ENCODE measurements at regions not wholly inside any gene's neighbourhood (a gene's known extent, or its start where the extent isn't known, plus 50 kb on each side); places are given as distances from the start of the nearest gene placed in this dataset.

DNA sequence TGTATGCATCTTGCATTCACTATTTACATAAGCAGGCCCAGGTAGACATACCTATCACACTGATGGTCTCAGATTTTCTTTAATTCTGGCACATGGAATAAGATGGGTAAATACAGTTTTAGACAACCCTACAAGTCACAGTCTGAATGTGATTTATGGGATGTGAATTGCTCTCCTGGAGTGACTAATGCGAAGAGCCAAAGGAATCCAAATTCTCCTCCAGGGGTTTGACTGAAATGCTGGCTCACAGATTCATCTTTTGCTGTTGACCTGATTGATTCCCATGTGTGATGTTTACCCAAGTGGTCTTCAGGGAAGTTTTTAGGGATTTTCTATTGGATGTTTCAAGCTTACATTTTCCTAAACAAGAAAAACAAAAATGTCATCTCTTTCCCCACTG, 277.9 kb upstream of the MON1B start:
- no peak for DNase-seq

DNA sequence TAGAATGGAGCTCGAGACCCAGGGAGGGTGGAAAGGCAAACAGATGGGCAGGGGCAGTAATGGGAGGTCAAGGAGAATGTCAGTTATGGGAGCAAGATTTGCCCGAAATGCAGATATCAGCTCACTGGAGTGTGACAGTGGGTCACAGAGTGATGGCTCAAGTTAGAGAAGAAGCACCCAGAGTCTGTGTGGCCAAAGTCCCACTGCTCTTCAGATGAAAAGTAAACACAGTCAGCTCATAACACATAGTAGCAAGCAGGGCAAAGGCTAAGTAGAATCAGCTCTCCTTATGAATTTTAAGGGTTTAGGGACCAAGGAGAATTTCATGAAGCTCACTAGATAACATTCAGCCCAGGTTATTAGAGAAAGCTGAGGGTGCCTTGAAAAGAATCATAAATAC, 264.9 kb upstream of the MON1B start:
- no peak for DNase-seq

DNA sequence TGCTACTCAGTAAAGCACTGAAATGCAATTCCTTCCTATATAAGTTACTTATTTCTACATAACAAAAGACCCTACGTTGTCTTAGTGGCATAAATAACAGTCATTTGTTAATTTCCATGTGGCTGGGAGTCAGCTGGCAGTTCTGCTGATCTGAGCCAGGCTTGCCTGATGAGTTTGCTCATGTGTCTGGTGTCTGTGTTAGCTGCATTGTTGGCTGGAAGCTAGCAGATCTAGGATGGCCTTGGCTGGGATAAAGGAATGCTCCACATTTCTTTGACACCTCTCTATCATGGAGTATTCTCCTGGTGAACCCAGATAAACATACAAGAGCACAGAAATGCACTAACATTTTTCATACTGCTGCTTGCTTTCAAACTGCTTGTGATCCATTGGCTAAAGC, 264.4 kb upstream of the MON1B start:
- no peak for DNase-seq

DNA sequence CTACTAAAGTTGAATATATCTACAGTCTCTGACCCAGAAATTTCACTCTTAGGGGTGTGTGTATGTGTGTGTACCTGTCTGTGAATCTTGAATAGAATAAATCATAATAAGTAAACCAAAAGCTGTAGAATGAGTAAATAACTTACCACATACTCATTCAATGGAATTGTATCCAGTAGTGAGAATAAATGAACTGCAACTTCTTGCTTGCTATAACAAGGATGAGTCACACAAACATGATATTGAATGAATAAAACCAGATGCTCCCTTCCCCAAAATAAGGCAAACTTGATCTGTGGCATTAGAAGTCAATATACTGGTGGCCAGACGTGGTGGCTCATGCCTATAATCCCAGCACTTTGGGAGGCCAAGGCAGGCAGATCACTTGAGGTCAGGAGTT, 259.8 kb upstream of the MON1B start:
- no peak for DNase-seq

DNA sequence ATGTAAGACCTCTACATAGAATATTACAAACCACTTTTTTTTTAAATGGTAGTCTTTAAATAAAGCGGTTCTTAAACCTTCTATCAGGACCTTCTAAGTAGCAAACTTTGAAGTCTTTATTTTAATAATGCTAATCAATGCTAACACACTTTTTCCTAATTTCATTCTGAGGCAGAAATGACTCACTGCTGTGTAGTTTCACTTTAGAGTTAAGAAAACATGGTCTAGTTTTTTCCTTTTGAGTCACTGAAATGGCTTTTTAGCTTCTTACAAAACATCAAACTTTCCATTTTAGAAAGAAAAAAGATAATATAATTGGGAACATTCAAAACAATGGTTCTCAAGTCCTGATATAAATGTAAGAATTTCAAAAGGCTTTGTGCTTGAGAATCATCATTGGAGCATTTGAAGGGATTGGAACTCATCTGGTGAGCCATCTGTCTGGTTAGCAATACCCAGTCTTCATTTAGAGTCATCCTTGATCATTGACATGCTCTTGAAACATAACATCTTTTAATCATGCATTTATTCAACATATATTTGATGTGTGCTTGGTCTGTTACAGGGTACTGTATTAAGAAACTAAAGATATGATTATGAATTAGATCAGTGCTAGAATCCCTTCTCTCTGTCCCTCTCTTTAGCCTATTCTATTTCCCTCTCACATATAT, 258.3 kb upstream of the MON1B start:
- no peak for DNase-seq

DNA sequence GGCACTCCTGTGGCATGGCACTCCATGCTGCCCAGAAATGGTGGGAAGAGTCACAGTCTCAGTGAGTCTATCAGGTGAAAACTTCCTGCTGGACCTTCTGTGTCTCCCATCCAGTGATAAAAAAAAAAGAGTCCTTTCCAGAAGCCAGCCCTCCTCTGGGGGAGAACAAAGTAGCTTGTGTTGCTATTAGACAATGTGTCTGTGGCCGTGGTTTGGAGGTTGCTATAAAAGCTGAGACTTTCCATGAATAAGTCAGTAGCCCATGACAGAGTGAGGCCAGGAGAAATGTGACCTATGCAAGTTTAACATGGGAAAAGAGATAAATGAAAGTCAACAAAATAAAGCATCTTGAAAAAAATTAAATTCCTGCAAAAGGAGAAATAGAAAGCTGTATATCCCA, 250.7 kb upstream of the MON1B start:
- DNase-seq = no peak

DNA sequence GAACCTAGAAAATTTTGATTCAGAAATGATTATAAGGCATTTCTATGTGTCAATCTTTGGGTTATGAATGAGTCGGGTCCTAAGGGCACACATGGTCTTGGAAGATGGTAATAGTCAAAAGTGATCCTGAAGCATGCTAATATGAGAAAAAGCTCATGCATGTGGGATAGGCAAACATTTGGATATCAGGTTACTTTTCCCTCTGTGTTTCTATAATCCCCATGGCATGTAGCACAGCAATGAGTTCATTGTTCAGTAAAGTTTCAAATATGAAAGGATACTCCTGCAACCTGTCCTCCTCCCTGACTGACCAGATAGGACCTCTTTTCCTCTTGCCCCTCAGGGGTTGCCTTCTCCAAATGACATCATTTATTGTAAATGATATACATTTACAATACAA, 249.9 kb upstream of the MON1B start:
- DNase-seq = no peak

DNA sequence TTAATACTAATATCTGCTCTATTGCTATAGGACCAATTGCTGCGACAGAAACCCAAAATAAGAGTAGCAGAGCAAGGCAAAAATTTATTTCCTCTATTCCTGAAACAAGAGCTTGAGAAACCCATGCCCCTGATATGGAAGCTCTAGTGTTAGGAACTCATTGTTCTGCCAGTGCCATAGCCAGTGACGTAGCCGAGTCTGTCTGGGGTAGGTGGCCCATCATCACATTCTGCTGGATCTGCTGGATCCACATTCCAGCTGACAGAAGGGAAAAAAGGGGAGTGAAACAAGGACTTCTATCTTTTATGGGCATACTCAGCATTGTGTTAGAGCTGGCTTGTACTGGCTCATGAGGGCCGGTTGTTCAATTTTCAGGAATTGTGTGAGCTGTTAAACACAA, 248.9 kb upstream of the MON1B start:
- no peak for DNase-seq

DNA sequence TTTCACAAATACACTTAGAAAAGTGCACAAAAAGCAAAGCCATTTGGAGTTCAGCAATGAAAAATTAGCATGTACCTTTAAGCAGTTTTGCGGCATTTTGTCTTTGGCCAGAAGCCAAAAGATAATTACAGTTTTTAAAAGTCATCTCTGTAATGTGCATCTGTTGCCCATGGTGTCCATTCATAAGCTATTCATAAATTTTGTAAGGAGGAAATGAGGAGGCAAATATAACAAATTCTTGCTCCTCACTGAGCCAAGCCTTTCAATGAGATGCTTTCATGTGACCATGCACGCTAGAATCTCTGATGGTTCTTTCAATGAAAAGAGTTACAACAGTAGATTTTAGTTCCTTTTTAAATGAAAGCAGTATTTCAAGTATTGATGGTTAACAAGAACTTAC, 247.1 kb upstream of the MON1B start:
- DNase-seq = no peak

DNA sequence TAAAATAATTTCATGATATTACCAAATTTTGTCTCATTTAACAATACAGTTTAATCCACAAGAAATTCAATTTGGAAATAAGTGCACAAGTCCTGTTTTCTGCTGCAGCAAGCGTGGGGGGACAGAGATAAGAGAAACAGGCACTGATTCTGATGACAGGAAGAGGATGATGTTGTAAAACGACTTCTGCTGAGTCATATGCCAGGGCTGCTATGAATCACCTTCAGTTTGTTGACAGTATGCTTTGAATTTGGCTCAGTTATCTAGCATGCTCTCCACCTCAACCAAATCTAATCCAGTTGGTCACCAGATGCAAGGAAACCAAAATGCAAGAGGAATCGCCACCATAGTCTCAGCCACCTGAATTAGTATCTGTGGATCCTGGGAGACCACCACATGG, 244.1 kb upstream of the MON1B start:
- peak; percentile 59 for DNase-seq

DNA sequence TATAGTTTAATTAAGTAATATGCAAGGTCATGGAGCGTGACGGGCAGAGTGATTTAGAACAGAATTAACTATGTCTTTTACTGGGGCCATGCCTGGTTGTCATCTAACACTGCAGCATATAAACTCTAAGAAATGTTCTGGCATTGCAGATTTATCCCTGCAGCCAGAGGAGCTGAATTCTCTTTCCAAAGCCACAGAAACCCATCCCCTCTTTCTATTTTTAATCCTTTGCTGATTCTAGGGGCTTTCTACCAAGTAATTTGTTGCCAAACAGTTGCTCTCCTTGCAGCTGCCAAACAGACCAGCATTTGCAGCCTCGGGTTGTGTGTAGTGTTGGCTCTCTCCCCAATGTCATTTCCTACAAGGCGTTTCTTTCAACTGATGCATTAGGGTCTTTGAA, 243.2 kb upstream of the MON1B start:
- no peak for DNase-seq

DNA sequence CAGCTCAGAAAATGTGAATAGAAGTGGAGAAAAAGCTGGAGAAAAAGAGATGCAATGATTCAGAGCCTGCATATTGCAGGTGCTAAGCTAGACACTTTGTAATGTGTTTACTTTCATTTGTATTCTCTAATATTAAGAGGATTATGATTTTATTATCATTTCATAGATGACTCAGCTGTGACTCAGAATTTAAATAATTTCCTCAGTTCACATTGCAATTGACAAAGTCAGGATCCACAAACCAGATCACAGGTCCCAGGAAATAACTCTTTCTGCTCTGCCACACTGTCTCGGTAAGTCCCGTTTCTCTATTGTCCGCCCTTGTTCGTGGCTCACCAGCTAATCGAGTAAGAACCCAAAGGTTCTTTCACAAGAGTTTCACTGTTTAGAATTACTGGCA, 235.4 kb upstream of the MON1B start:
- DNase-seq = no peak

DNA sequence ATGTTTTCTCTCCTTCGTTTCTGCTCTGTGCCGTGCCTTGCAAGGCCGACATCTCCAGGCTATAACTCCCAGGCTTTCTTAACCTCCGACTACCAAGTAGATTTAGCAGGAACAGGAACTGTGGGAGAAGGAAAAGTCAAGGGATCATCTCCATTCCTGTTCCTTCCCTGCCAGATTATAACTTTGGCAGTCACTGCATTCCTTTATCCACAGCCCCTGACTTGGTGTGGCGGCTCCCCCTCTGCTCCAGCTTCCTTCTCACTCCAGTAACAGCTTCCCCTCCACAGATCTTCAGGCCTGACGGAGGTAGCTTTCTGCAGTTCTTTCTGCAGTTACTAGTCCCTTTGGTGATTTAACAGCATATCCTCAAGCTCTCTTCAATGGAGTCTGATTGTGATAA, 234.6 kb upstream of the MON1B start:
- no peak for DNase-seq

DNA sequence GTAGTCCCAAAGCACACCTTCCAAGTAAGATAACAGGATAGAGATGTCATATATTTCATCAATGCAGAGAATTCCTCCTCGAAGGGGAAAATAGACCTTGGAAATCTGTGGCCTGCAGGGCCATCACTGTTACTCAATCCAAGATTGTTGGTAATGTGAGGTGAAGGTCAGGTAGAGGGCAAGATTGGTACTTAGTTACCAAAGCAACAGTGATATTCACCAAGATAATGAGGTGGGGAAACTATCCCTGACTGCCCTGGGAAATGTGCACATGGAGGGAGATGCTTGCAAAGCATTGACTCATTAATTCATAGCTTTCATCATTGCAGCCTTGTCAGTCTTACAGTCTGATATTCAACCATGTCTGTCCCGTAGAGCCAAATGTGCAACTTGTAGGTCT, 234.1 kb upstream of the MON1B start:
- no peak for DNase-seq

DNA sequence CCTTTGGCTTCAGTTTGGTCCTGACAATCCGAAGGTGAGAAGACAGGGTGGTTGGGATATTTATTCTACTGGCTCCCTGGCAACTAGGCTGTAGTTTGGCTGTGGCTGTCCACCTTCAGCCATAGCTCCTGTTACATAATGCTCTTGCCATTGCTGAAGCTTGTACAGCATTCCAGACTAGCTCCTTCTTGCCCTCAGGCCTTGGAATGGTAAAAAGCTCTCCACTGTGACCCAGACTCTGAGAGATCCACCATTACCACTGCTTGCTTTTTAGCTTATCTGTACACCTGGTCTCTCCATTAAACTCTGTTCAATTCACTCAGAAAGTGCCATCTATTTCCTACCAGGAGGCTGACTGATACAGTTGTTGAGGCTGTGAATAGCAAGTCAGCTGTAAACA, 231.8 kb upstream of the MON1B start:
- no peak for DNase-seq

DNA sequence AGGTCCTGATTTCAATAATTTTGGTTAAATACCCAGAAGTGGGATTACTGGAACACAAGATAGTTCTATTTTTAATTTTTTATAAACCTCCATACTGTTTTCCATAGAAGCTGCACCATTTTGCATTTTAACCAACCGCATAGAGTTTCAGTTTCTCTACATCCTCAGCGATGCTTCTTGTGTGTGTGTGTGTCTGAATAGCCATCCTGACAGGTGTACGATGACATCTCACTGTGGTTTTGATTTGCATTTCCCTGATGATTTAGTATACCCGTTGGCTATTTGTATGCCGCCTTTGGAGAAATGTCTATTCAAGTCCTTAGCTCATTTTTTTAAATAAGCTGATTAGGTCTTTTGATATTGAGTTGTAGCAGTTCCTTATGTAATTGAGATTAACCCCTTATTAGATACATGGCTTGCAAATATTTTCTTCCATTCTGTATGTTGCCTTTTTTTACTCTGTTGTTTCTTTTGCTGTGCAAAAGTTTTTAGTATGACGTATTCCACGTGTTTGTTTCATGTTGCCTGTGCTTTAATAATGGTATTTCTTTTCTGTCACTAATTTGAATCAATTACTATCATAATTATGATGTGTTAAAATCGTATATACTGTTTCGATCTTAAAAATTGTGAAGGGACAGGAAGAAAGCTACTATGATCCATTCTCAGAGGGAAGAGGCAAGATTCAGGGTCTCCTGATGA, 227.2 kb upstream of the MON1B start:
- DNase-seq = no peak

DNA sequence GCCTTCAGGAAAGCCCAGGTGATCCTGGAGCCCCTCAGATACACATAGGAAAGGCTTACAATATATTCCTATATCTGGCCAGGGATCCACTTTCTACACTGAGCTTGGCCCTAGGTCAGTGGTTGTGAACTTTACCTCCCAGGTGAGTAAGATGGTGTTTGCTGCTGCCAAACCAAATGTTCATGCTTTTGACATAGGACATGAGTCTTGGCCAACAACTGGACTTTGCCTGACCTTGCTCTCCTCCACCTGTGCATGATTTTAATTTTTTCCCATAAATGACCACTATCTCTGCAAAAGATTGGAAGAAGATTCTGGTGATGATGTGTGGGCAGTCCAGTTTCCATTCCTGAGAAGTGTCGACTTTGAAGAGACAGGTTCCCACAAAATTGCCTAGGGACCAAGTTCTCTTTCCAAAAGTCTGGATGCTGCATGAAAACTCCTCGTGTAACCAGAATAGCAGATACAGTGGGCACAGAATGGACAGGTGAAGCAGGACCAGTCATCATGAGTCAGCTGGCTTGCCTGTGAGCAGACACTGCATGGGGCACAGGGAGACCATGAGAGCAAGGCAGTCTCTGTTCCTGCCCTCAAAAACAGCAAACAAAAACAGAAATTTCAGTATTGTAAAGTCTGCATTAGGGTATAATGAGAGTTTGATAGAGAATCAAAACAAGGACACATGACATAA, 226.4 kb upstream of the MON1B start:
- no peak for DNase-seq

DNA sequence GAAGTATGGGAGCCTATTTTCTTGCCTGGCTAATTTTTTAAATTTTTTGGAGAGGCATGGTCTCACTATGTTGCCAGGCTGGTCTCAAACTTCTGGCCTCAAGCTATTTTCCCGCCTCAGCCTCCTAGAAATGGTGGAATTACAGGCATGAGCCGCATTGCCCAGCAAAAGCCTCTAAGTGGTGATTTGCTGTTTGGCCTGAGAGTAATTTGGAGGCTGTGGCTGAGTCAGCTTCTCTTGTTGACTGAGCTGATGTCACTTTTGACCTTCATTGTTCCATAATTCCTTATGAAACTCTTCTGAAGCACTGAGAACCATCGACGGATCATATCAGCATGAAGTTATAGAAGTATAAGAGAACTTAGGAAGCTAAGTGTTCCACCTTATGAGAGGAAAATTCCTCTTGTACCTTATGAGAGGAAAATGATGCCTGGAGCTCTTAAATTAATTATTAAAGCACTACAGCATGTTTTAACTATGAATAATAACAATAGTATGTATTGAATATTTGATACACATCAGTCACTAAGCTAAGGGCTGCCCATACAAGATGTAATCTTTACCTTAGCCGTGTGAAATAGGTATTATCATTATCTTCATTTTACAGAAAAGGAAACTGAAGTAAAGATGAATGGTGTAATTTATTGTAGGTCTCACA, 220.8 kb upstream of the MON1B start:
- DNase-seq = no peak

DNA sequence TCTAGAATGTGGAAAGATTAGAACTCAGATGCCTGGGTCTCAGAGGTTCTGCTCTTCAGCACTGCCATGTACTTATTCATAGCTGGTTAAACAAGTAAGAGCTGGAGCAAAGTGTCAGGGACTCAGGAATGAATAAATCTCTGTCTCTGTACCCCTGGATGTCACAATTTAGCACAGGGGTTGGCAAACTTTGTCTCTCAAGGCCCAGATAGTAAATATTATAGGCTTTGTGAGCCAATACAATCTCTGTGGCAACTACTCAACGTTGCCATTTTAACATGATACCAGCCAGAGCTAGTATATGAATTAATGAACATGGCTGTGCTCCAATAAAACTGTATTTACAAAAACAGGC, 220.3 kb upstream of the MON1B start:
- no peak for DNase-seq

DNA sequence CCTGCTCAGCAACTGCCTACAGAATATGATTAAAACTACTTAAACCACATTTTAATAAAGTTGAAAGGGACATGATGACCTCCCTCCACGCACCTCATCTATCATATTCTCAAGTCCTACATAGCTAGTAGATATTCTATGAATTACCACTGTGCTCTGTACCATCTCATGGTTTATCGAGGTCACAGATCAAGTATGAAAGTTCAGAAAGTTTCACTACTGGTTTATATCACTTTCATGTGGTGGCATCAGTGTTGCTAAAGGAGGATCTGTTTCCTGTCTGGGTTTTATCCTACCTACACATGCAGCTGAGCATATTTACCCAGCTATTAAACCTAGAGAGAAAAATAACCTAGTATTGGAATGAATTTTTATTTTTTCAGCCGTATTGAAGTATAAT, 214.9 kb upstream of the MON1B start:
- DNase-seq = no peak

DNA sequence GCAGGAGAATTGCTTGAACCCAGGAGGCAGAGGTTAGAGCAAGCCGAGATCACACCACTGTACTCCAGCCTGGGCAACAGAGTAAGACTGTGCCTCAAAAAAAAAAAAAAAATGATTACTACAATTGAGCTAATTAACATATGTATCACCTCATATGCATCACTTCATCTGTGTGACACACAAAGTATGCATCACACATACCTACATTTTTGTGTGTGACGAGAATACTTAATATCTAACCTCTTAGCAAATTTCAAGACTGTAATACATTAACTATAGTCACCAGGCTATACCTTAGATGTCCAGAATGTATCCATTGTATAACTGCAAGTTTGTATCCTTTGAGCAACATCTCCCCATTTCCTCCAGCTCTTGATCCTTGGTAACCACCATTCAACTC, 214.2 kb upstream of the MON1B start:
- no peak for DNase-seq

DNA sequence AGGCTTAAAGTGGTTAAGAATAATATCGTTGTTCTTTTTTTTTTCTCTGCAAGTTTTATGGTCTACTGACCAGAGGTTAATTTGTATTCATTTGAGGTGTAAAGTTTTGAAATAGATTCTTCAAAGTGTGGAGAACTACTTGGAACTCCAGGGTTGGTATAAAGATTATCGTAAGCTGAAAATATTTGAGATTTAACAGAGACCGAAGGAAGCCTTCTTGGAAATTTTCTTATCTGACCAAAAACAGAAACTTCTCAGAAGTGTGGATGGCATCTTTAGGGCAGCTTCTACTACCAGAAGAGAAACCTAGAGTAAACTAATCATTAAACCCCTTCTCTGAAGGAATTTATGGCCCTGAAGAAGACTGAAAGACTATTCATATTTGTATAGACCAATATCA, 206.8 kb upstream of the MON1B start:
- DNase-seq = no peak

DNA sequence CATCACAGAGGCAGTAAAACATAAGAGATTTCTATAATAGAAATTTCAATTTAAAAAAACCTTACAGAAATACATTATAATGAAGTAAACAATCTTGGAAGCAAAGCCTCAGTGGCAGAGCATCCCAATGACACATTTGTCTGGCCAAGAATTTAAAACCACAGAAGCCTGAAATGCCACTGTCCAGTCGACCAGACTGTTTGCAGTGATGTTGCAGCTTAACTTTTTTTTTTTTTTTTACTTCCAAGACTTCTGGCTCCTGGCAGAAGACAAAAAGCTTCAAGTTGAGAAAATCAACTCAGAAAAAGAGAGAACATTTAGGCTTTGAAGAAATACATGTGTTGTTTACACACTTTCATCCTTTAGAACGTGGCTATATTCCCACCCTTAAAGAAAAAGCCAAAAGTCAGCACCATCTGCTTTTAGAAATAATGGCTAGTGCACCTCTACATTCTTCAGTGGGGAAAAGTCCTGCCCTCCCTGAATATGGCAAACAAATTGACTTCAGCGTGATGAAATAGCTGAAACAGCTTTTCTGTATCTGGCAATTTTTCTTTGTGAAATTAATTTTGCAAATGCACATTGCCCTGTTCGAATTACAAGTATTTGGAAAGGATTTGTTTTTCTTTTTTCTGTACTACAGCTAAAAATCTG, 205.5 kb upstream of the MON1B start:
- DNase-seq = no peak

DNA sequence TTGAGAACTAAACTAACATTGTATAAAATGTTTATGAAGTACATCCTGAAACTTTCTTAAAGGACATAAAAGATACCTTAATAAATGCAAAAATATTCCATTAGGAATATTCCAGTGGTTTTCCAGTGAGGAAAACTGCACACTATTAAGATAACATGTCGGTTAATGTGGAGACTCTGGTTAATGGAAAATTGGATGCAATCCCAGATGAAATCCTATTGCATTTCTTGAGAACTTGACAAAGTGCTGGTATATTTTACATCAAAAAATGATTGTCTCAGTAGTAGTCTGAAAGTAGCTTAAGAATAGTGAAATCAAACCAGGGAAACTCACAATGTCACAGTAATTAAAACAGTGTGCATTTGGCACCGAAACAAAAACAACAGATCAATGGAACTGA, 202.5 kb upstream of the MON1B start:
- no peak for DNase-seq
